GM18519 (cell line): ENCODE measurements at regions not wholly inside any gene's neighbourhood (a gene's known extent, or its start where the extent isn't known, plus 50 kb on each side); places are given as distances from the start of the nearest gene placed in this dataset.
"Not testable (repeated sequence)": the region's sequence is repeated elsewhere in the genome, so short reads cannot be mapped to it uniquely, and the experiment has no call there.

Experiments used
- ATAC-seq: cut with Tn5 transposase; IDR thresholded peaks from one replicate; pipeline ENCODE4 v1.9.1; 2021; ENCODE audit warnings: mild to moderate bottlenecking, moderate library complexity; ENCODE audit not compliant: unreplicated experiment, low FRiP score

- ATAC-seq: no peak
Measured at GRCh38 chr10:7108141-7108540, 302.7 kb downstream of the SFMBT2 start.

DNA sequence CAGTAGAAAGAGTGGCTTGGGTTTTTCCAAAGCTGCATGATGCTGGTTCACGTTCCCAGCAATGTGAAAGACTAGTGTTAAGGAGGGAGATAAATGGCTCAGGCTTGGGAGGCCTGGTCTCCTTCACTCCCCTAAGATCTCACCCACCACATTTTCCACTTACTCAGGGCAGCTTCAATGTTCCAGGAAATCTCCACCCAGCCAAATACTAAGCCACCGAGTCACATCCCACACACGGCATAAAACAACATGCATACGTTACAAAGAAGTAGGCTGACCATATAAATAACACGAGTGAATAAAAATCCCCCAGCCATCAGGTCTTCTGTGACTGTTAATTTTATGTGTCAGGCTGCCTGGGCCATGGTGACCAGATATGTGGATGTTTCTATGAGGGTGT is 303.5 kb downstream of the SFMBT2 start:
- no peak for ATAC-seq

- not testable (repeated sequence) for ATAC-seq
Measured at GRCh38 chr10:7104379-7104778, 306.5 kb downstream of the SFMBT2 start.

GRCh38 chr10:7102557-7103349 is 308.1 kb downstream of the SFMBT2 start:
- peak; percentile 65 for ATAC-seq

DNA sequence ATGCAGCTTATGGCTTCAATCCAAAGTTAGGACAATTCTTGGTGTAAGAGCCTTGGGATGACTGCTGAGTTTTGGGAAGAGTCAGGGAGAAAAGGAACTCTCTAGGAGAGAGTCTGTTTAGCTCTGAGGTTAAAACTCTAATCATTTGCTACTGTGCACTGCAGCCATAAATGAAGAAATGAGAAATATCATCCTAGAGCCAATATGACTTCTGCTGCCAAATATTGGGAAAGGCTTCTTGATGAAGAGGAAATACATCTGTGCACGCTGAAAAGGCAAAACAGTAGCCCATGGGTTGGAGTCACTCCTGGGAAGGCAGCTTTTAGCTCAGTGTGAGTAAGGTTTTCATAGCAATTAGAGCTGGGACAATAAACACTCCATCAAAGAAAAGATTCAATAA is 308.8 kb downstream of the SFMBT2 start:
- no peak for ATAC-seq

- ATAC-seq: no peak
Measured at GRCh38 chr10:7101451-7101850, 309.4 kb downstream of the SFMBT2 start.

GRCh38 chr10:7100032-7100702 is 310.7 kb downstream of the SFMBT2 start:
- ATAC-seq: no peak

DNA sequence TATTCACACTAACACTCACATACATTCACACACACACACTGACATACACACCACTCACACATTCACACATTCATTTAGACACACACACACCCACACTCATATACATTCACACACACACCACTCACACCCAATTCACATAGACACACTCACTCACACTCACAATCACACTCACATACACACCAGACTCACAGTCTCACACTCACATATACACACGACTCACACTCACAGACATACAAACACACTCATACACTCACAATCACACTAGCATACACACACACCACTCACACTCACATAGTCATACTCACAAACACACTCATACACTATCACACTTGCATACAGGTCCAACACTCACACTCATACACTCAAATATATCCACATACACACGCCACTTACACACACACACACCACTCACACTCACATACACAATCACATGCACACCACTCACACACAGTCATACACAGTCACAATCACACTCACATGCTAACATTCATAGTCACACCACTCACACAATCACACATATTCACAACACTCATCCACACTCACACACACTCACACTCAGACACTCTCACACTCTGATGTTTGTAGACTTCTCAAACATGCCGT is 312.6 kb downstream of the SFMBT2 start:
- no peak for ATAC-seq

DNA sequence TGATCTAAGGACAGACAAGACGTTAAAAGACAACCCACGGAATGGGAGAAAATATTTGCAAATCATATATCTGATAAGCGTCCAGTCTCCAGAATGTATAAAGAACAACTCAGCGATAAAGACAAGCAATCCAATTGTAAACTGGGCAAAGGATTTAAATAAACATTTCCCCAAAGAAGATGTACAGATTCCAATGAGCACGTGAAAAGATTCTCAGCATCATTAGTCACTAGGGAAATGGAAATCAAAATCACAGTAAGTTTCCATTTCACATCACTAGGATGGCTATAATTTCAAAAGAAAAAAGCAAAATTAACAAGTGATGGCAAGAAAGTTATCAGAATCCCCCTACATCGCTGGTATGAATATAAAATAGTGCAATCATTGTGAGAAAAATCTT is 316.1 kb downstream of the SFMBT2 start:
- ATAC-seq: no peak

- ATAC-seq: no peak
Measured at GRCh38 chr10:7093368-7093767, 317.5 kb downstream of the SFMBT2 start.

DNA sequence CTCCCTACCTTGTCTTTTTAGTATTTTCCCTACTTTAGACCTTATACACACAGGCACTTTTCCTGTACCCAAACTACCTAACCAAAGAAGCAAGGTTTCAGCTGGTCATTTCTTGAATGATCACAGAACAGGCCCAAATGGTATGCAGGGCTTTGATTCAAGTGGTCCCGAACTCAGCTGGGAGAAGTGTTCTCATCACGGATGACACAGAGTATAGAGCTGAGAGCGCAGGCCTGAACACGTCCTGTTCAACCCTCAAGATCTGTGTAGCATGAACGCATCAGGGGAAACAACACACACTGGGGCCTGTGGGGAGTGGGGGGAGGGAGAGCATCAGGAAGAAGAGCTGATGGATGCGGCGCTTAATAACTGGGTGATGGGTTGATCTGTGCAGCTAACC is 318.2 kb downstream of the SFMBT2 start:
- no peak for ATAC-seq

GRCh38 chr10:7090529-7090928 is 320.3 kb downstream of the SFMBT2 start:
- ATAC-seq: no peak

DNA sequence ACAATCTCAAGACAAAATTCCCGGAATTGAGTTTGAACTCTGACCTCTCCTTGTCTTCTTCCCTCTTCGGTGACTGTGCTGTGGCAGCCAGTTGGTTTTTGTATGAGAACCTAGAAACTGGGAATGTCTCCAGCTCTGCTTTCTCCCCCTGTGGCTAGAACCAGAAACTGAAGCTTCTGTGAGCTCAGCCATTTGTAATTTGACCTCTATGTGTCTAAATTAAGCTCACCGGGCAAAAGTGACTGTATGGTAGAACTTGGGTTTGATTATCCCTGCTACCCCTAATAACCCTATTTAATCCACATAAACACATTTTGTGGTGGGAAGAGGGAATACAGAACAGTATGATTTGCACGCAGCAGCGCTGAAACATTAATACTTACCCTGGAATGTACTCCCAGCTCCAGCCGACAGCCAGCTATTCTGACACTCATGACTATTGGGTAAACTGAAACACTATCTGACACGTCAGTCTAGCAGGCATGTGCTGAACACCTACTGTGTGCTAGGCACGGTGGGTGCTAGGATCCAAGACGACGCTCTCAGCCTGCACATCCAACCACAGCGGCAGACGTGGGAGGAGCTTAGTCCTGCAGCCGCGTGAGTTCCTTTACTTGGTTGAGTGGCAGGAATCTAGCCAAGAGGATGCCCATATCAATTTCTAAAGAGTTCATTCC is 324.8 kb downstream of the SFMBT2 start:
- no peak for ATAC-seq

DNA sequence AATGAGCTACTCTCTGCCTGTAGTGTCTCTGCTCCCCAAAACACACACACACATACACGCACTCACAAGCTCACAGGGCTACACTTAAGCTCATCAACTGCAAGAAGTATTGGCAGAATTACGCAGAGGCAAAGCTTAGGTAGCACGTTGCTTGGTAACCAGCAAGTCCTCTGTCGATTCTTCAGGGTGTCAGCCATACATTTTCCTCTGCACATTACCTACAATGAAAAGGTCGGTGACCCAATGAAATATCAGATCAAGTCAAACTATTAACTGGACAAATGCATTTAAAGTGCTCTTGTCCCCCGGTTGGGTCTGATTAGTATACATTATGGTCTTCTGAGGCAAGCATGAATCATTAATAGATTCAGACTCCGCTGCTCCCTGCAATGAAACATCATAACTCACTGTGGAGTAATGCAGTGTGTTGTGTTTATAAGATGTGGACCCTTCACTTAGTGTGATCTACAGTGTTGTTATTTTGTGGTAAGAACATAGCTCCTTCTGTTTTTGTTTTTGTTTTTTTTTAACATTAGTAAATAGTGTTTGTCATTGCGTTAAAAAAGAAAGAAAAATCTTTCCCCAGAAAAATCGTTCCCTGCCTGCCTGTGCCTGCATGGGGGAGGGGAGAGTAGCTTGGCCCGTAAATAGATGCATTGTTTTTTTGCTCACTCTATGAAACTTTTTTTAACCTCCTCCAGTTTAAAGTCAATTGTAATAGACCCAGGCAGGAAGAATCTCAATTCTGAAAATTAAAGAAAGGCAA is 325.5 kb downstream of the SFMBT2 start:
- no peak for ATAC-seq

- no peak for ATAC-seq
Measured at GRCh38 chr10:7084280-7085005, 326.4 kb downstream of the SFMBT2 start.

DNA sequence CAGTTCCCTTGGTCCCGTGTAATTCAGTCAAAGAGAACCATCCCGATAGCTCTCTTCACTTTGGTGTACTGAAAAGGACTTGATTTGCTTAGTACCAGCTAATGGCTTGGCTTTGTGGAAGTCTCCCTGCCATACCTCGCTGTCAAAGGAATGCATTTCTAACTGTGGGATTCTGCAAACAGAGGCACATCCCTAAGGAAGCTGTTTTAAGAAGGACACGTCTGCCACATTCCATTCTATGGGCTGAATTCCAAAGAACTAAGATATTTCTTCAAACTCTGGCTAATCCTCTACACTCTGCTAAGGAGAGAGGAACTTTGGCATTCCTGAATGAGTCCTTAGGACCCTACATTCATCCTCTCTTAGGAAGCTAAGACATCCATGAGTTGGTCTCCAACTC is 327.9 kb downstream of the SFMBT2 start:
- ATAC-seq: no peak

- no peak for ATAC-seq
Measured at GRCh38 chr10:7077880-7078279, 333.0 kb downstream of the SFMBT2 start.

DNA sequence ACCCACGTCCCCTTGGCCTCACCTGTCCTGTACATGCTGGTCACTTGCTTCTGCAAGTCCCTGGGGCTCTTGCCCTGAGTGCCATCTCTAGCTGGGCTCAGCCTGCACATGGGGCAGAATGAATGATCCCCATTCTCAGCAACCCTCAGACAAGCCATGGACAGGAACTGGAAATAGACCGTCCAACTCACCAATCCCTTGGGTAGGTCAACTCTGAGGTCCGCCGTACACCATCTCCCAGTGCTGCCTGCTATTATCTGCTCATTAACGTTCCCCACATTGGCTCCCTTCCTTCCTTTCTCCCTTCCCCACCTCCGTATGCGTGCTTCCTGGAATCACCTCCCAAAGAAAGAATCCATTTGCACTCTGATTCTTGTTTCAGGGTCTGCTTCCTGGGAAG is 335.0 kb downstream of the SFMBT2 start:
- ATAC-seq: no peak

GRCh38 chr10:7075110-7075509 is 335.7 kb downstream of the SFMBT2 start:
- ATAC-seq: no peak

GRCh38 chr10:7071421-7071820 is 339.4 kb downstream of the SFMBT2 start:
- ATAC-seq: no peak
